A549 (cell line): ENCODE measurements at regions not wholly inside any gene's neighbourhood (a gene's known extent, or its start where the extent isn't known, plus 50 kb on each side); places are given as distances from the start of the nearest gene placed in this dataset.

Experiments
- ATAC-seq, 2 experiments: fragments of 200-7000 bp in 1 of 2; fragments of >200 bp in 1 of 2; cut with Nextera tagmentation in 1 of 2; cut with Tn5 transposase in 1 of 2; 3 replicates each; pipeline versions ENCODE4 v1.8.0 to v1.9.1; 2018 to 2020; ENCODE audit warnings: mild to moderate bottlenecking in 1 of 2, moderate library complexity in 1 of 2
- CTCF ChIA-PET: fragments of 300-600 bp; sonication (Branson Sonifier 250); formaldehyde crosslinking; extraction: SDS; loops from one replicate; lab custom pipeline; 2021; ENCODE audit warnings: antibody characterized with exemption, inconsistent platforms; lab: Yijun Ruan, JAX
- POLR2A ChIA-PET: fragments of 350-600 bp; formaldehyde crosslinking; extraction: SDS; loops from one replicate; lab custom pipeline; 2021; ENCODE audit warnings: antibody characterized with exemption, inconsistent platforms; lab: Yijun Ruan, JAX
- DNase-seq, 2 experiments: peaks; one replicate each; pipeline versions ENCODE4 v3.0.0 to v3.0.0-alpha.2; 2011 to 2016; ENCODE audit warnings: low read depth in 1 of 2, low spot score in 1 of 2
- FAIRE-seq: peaks from 2 replicates; lab custom pipeline; 2011; peaks lifted over from hg19 to GRCh38; lab: Jason Lieb, UNC
- H3K27ac ChIP-seq, 2 experiments: fragments of >200 bp; sonication (Bioruptor Twin); formaldehyde crosslinking; 3 replicates each; pipeline ENCODE4 v1.5.1; 2016 to 2017
- H3K4me1 ChIP-seq: fragments of >200 bp; sonication (Bioruptor Twin); formaldehyde crosslinking; 3 replicates; pipeline ENCODE4 v1.6.1; 2016
- H3K4me2 ChIP-seq: fragments of >200 bp; sonication (Bioruptor Twin); formaldehyde crosslinking; 3 replicates; pipeline ENCODE4 v1.6.1; 2016
- H3K4me3 ChIP-seq: fragments of >200 bp; sonication (Bioruptor Twin); formaldehyde crosslinking; 3 replicates; pipeline ENCODE4 v1.5.1; 2016
- H3K9me3 ChIP-seq: fragments of >200 bp; sonication (Bioruptor Twin); formaldehyde crosslinking; 3 replicates; pipeline ENCODE4 v1.6.1; 2016
- CHD2 ChIP-seq: fragments of 150-350 bp; IDR thresholded peaks from 2 replicates; pipeline ENCODE4 v1.6.1; 2014; ENCODE audit warnings: low read length; ENCODE audit not compliant: partially characterized antibody
- EP300 ChIP-seq, 2 experiments: fragments of >200 bp; sonication (Bioruptor Twin); formaldehyde crosslinking; IDR thresholded peaks; 2 replicates in 1 of 2; 3 replicates in 1 of 2; pipeline ENCODE4 v1.6.1; 2016 to 2017
- ESRRA ChIP-seq: fragments of 150-350 bp; IDR thresholded peaks from 2 replicates; pipeline ENCODE4 v1.6.1; 2014; ENCODE audit warnings: mild to moderate bottlenecking, low read length, borderline replicate concordance
- HDAC2 ChIP-seq: fragments of 200-600 bp; sonication (generic); IDR thresholded peaks from 2 replicates; pipeline ENCODE4 v1.6.1; 2016
- HOXA7 ChIP-seq: fragments of 250-450 bp; sonication (Bioruptor Pico); IDR thresholded peaks from 2 replicates; pipeline ENCODE4 v1.5.0; 2020; ENCODE audit warnings: mild to moderate bottlenecking, moderate library complexity
- KDM1A ChIP-seq: fragments of 200-600 bp; sonication (generic); IDR thresholded peaks from 2 replicates; pipeline ENCODE4 v1.6.1; 2016; ENCODE audit warnings: low read depth, mild to moderate bottlenecking
- NFE2L2 ChIP-seq: fragments of 150-350 bp; conservative IDR thresholded peaks from 2 replicates; pipeline ENCODE4 v1.6.1; 2014; ENCODE audit warnings: low read length
- RCOR1 ChIP-seq: fragments of 150-350 bp; IDR thresholded peaks from 2 replicates; pipeline ENCODE4 v1.6.1; 2014; ENCODE audit warnings: antibody characterized with exemption, low read length, low read depth
- TP53 ChIP-seq: fragments of 250-450 bp; sonication (Bioruptor Pico); IDR thresholded peaks from 2 replicates; pipeline ENCODE4 v1.5.0; 2021; ENCODE audit warnings: mild to moderate bottlenecking, moderate library complexity
- ZFP36 ChIP-seq: fragments of 450-650 bp; IDR thresholded peaks from 2 replicates; pipeline ENCODE4 v1.6.1; 2014; ENCODE audit warnings: borderline replicate concordance; ENCODE audit not compliant: partially characterized antibody
- ZSCAN20 ChIP-seq: fragments of 250-450 bp; sonication (Bioruptor Pico); IDR thresholded peaks from 2 replicates; pipeline ENCODE4 v1.8.0; 2022; ENCODE audit warnings: mild to moderate bottlenecking, moderate library complexity
- WGBS: methylation state at CpG from one replicate; pipeline ENCODE4 v1.1.6; 2017; ENCODE audit errors: missing lambda C conversion rate; 5-methylcytosine and 5-hydroxymethylcytosine counted together
- TF ChIP-seq, protein P1 (sequence below): fragments of 450-650 bp; IDR thresholded peaks from 2 replicates; pipeline ENCODE4 v1.6.1; 2014; ENCODE audit warnings: antibody characterized with exemption
- TF ChIP-seq, protein P2 (sequence below): IDR thresholded peaks from 2 replicates; pipeline ENCODE4 v1.6.1; 2012; ENCODE audit warnings: low read depth, borderline replicate concordance
- TF ChIP-seq, protein P3 (sequence below): fragments of >200 bp; sonication (Bioruptor Twin); formaldehyde crosslinking; IDR thresholded peaks from 3 replicates; pipeline ENCODE4 v1.5.1; 2016

DNA sequence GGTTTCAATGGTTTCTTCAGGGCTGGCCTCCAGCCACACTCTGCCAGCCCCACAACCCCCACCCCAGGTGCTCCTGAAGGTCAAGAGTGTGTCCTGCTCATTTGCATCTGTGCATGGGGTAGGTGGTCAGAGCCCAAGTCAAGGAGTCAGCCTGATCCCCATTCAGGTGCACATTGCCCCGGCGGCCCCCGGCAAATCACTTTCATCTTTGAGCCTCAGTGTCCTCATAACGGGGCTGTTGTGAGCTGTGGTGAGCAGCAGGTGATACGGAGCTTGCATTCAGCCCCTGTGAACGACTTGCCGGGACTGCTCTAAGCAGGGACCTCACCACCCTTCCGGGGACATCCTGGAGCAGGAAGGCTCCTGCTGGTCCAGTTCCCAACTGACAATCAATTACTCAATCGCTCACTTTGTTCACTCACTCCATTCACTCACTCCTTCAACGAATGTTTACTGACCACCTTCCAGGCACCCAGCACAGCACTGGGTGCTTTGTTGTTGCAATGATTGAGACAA lies 93.2 kb upstream of the CPEB4 start:
- TF ChIP-seq ZFP36 (no peak), CHD2 (no peak), NFE2L2 (no peak), HDAC2 (no peak), ZSCAN20 (CRISPR knock-in tag) (no peak), EP300 (IDR thresholded peaks at IDR 0.05) (no peak)
- TF ChIP-seq, protein P1, sequence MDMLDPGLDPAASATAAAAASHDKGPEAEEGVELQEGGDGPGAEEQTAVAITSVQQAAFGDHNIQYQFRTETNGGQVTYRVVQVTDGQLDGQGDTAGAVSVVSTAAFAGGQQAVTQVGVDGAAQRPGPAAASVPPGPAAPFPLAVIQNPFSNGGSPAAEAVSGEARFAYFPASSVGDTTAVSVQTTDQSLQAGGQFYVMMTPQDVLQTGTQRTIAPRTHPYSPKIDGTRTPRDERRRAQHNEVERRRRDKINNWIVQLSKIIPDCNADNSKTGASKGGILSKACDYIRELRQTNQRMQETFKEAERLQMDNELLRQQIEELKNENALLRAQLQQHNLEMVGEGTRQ = no peak
- Histone ChIP-seq H3K4me3 (no peak overlapping the region), H3K4me1 (peaks cover 23% of the 10 kb centered on the region), H3K4me2 (no peak overlapping the region), H3K9me3 (no peaks in the 10 kb centered on the region), H3K27ac (peak overlapping the region; percentile 35 to 64; a peak in 4 of 6 replicates)
- ATAC-seq (no peak), DNase-seq (no peak), FAIRE-seq (no peak)
- POLR2A ChIA-PET = no interaction called here
- 95% methylated on average over 7 of the region's 10 CpGs for WGBS
- CTCF ChIA-PET = no interaction called here

DNA sequence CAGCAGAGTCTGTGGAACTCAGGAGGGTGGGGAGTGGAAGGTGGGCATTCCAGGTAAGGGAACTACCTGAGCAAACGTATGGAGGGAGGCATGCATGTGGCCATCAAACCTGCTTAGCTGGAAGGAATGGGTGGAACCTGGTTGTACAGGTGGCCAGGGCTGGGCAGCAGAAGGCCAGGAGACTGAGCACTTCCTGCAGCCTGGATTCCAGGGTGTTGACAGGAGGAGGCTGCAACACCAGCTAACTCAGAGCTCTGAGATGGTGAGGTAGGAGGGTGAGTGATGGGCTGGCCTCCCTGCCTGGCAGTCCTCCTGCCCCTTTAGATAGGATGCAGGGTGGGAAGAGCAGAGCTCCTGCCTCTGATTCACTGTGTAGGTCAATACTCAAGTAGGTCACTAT lies 92.5 kb upstream of the CPEB4 start:
- ChIA-PET POLR2A (no interaction called here), CTCF (interaction anchor here (1.2 kb wide), 1 partner anchor 177 kb away, joined by 4 read pairs; no protein-coding TSS in a partner anchor)
- ATAC-seq = peak in 1 of 2 experiments; percentile 32; a peak in 2 of 6 replicates
- peak overlapping the region; percentile 35 to 49; a peak in 4 of 6 replicates for H3K27ac ChIP-seq
- DNase-seq = no peak
- H3K4me1 ChIP-seq = peaks cover 23% of the 10 kb centered on the region
- FAIRE-seq = no peak
- H3K9me3 ChIP-seq = no peaks in the 10 kb centered on the region
- no peak overlapping the region for H3K4me2 ChIP-seq
- 71% methylated on average over 1 of the region's 1 CpG for WGBS
- H3K4me3 ChIP-seq = no peak overlapping the region
- TF ChIP-seq, protein P1 = no peak
- TF ChIP-seq KDM1A (no peak), HOXA7 (CRISPR knock-in tag) (no peak), TP53 (no peak), ESRRA (no peak), EP300 (IDR thresholded peaks at IDR 0.05) (no peak)
- TF ChIP-seq, protein P2, sequence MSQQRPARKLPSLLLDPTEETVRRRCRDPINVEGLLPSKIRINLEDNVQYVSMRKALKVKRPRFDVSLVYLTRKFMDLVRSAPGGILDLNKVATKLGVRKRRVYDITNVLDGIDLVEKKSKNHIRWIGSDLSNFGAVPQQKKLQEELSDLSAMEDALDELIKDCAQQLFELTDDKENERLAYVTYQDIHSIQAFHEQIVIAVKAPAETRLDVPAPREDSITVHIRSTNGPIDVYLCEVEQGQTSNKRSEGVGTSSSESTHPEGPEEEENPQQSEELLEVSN = no peak
- TF ChIP-seq, protein P3, sequence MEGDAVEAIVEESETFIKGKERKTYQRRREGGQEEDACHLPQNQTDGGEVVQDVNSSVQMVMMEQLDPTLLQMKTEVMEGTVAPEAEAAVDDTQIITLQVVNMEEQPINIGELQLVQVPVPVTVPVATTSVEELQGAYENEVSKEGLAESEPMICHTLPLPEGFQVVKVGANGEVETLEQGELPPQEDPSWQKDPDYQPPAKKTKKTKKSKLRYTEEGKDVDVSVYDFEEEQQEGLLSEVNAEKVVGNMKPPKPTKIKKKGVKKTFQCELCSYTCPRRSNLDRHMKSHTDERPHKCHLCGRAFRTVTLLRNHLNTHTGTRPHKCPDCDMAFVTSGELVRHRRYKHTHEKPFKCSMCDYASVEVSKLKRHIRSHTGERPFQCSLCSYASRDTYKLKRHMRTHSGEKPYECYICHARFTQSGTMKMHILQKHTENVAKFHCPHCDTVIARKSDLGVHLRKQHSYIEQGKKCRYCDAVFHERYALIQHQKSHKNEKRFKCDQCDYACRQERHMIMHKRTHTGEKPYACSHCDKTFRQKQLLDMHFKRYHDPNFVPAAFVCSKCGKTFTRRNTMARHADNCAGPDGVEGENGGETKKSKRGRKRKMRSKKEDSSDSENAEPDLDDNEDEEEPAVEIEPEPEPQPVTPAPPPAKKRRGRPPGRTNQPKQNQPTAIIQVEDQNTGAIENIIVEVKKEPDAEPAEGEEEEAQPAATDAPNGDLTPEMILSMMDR = no peak

DNA sequence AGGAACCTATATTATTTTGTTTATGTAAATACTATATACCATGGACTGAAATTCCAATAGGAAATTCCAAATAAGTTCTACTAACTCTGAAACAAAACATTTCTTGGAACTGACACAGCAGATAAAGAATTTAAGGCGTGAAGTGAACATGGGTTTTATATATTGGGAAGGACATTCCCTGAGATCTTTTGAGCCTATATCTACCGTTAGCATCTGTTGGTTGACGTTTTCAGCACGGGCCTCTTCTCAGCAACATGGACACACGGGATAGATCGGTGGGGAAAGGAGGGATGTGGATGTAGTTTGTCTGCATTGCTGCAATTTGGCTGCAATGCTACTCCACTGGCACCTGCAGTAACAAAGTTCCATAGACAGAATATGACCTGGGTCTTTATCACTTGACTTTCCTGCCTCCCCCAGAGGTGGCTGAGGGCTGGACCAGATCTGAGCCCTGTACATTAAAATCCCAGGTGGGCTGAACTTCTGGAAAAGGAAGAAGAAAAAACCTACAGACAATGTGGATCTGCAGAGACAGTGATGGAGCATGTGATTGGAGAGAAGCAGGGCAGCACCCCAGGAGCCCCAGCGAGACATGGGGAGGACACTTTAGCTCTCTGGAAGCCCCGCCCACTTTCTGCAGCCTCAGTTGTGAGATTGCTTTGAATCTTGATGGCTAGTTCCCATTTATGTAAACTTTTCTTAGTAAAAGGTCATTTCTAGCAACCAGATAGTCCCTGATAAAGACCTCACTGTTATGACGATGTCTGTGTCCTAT lies 91.2 kb upstream of the CPEB4 start:
- DNase-seq (no peak), ATAC-seq (no peak), FAIRE-seq (no peak)
- CTCF ChIA-PET = no interaction called here
- Histone ChIP-seq H3K9me3 (no peaks in the 10 kb centered on the region), H3K4me1 (peaks cover 24% of the 10 kb centered on the region), H3K27ac (peak overlapping the region; percentile 1 to 89; a peak in 3 of 6 replicates), H3K4me2 (no peak overlapping the region), H3K4me3 (no peak overlapping the region)
- POLR2A ChIA-PET = no interaction called here
- TF ChIP-seq TP53 = no peak
- TF ChIP-seq RCOR1 = no peak
- WGBS = 82% methylated on average over 9 of the region's 9 CpGs
